ENCODE measurements at regions not wholly inside any gene's neighbourhood (a gene's known extent, or its start where the extent isn't known, plus 50 kb on each side); places are given as distances from the start of the nearest gene placed in this dataset.

- TF ChIP-seq REST (IDR thresholded peaks at IDR 0.05; ENCODE audit: low read depth): no peak
- TF ChIP-seq ATF3 (IDR thresholded peaks at IDR 0.05): no peak
- TF ChIP-seq POLR2AphosphoS5 (IDR thresholded peaks at IDR 0.05; ENCODE audit: low read depth, low read length): no peak
- TF ChIP-seq FOSL1 (IDR thresholded peaks at IDR 0.05; ENCODE audit: low read depth): no peak
- no peak for TF ChIP-seq CBX3 (IDR thresholded peaks at IDR 0.05; ENCODE audit: low read depth)
- TF ChIP-seq SRF (IDR thresholded peaks at IDR 0.05; ENCODE audit: low read depth): no peak
Measured at GRCh38 chr4:125091101-125091500, 223.7 kb upstream of the FAT4 start (continued).

- no peaks in the 10 kb centered on the region for H3K4me1 ChIP-seq (ENCODE audit: control insufficient read depth in 1 of 2, insufficient read depth in 2 of 2, low read length in 2 of 2)
- H3K9ac ChIP-seq (ENCODE audit: low read length): no peak overlapping the region
- H3K9me3 ChIP-seq (ENCODE audit: control insufficient read depth in 1 of 2, insufficient read depth in 1 of 2, low read depth in 1 of 2, low read length in 2 of 2): no peaks in the 10 kb centered on the region
- no peaks in the 10 kb centered on the region for H3K79me2 ChIP-seq (ENCODE audit: insufficient read depth, low read length)
- RAD21 ChIA-PET (ENCODE audit: low non-redundant PET in 1 of 2, low total read pairs in 2 of 2, uncharacterized antibody in 2 of 2, unreplicated experiment in 2 of 2): no interaction called here
- CTCF ChIA-PET: no interaction called here
- H3K27ac ChIP-seq (ENCODE audit: low read depth, low read length): no peak overlapping the region
- POLR2A ChIA-PET: no interaction called here
- DNase-seq (ENCODE audit: low read depth, low spot score): no peak
- H2AFZ ChIP-seq (ENCODE audit: low read depth, low read length, poor library complexity, severe bottlenecking): no peak overlapping the region
- H4K20me1 ChIP-seq (ENCODE audit: insufficient read depth): no peaks in the 10 kb centered on the region
- H3K36me3 ChIP-seq (ENCODE audit: control insufficient read depth in 1 of 2, insufficient read depth in 2 of 2, low read length in 2 of 2): no peaks in the 10 kb centered on the region
- intact Hi-C loops (cut with micrococcal nuclease): no loop called here
- no TSS peak for BruUV-seq (replicated peaks)
- ATAC-seq: no peak
- no peaks in the 10 kb centered on the region for H3K27me3 ChIP-seq (ENCODE audit: insufficient read depth, low read length)
- no peak overlapping the region for H3K4me2 ChIP-seq (ENCODE audit: low read length)
- H3K4me3 ChIP-seq (replicated peaks in 1 of 2; ENCODE audit: low read depth in 1 of 2, low read length in 2 of 2): no peak overlapping the region
- H3K9me2 ChIP-seq (ENCODE audit: insufficient read depth): no peaks in the 10 kb centered on the region
- TF ChIP-seq ZBTB33 (IDR thresholded peaks at IDR 0.05; ENCODE audit: extremely low read depth, insufficient replicate concordance, low read length): no peak
- no peak for TF ChIP-seq SP1 (IDR thresholded peaks at IDR 0.05; ENCODE audit: low read depth)
- TF ChIP-seq CTCF (IDR thresholded peaks at IDR 0.05 in 2 of 3, conservative IDR thresholded peaks at IDR 0.05 in 1 of 3; ENCODE audit: borderline replicate concordance in 1 of 3, insufficient read depth in 1 of 3, low read depth in 2 of 3, low read length in 2 of 3): no peak
- no peak for TF ChIP-seq MAX (IDR thresholded peaks at IDR 0.05)
- no peak for TF ChIP-seq CBX3 (IDR thresholded peaks at IDR 0.05; ENCODE audit: low read depth)
- no peak for TF ChIP-seq ZNF274 (IDR thresholded peaks at IDR 0.05; ENCODE audit: low read depth, low read length)
- TF ChIP-seq TCF7L2 (IDR thresholded peaks at IDR 0.05; ENCODE audit: borderline replicate concordance, extremely low read depth, insufficient read depth, insufficient read length): no peak
- TF ChIP-seq SIN3A (IDR thresholded peaks at IDR 0.05; ENCODE audit: low read depth): no peak
- TF ChIP-seq EZH2 (IDR thresholded peaks at IDR 0.05): no peak
- TF ChIP-seq EZH2phosphoT487 (IDR thresholded peaks at IDR 0.05; ENCODE audit: borderline replicate concordance): no peak
- TF ChIP-seq EGR1 (IDR thresholded peaks at IDR 0.05; ENCODE audit: low read depth): no peak
- TF ChIP-seq YY1 (IDR thresholded peaks at IDR 0.05; ENCODE audit: extremely low read depth, insufficient replicate concordance, low read depth, low read length): no peak
- no peak for TF ChIP-seq RAD21 (IDR thresholded peaks at IDR 0.05; ENCODE audit: low read depth)
- TF ChIP-seq CEBPB (IDR thresholded peaks at IDR 0.05; ENCODE audit: low read depth): no peak
- no peak for TF ChIP-seq ELF1 (IDR thresholded peaks at IDR 0.05; ENCODE audit: borderline replicate concordance, low read depth)
Measured at GRCh38 chr4:125084608-125085007, 230.1 kb upstream of the FAT4 start.

Data from HCT116 (cell line).